Parathyroid adenoma (tissue), 2 donors: ENCODE measurements at regions not wholly inside any gene's neighbourhood (a gene's known extent, or its start where the extent isn't known, plus 50 kb on each side); places are given as distances from the start of the nearest gene placed in this dataset.

ENCODE experiments used
- H2AFZ ChIP-seq: fragments of 300-600 bp; sonication (generic); one replicate; pipeline ENCODE4 v1.7.0; 2017; ENCODE audit warnings: antibody characterized with exemption, mild to moderate bottlenecking
- H3K27ac ChIP-seq: fragments of 300-600 bp; sonication (generic); one replicate; pipeline ENCODE4 v1.7.0; 2017
- H3K27me3 ChIP-seq: fragments of 300-600 bp; sonication (generic); one replicate; pipeline ENCODE4 v1.7.0; 2017; ENCODE audit warnings: low read length; ENCODE audit not compliant: control insufficient read depth, insufficient read depth
- H3K36me3 ChIP-seq: fragments of 300-600 bp; sonication (generic); one replicate; pipeline ENCODE4 v1.7.0; 2017; ENCODE audit warnings: low read length; ENCODE audit not compliant: control insufficient read depth, insufficient read depth
- H3K4me1 ChIP-seq: fragments of 300-600 bp; sonication (generic); one replicate; pipeline ENCODE4 v1.7.0; 2017; ENCODE audit warnings: control low read depth
- H3K4me2 ChIP-seq: fragments of 300-600 bp; sonication (generic); one replicate; pipeline ENCODE4 v1.7.0; 2017; ENCODE audit warnings: low read length
- H3K4me3 ChIP-seq: fragments of 300-600 bp; sonication (generic); one replicate; pipeline ENCODE4 v1.7.0; 2017; ENCODE audit warnings: low read depth, low read length
- H3K79me2 ChIP-seq: fragments of 300-600 bp; sonication (generic); one replicate; pipeline ENCODE4 v1.7.0; 2017; ENCODE audit warnings: control low read depth
- H3K9ac ChIP-seq: fragments of 300-600 bp; sonication (generic); one replicate; pipeline ENCODE4 v1.7.0; 2017; ENCODE audit warnings: mild to moderate bottlenecking
- H3K9me3 ChIP-seq: fragments of 300-600 bp; sonication (generic); one replicate; pipeline ENCODE4 v1.7.0; 2017; ENCODE audit warnings: low read length; ENCODE audit not compliant: control insufficient read depth
- TF ChIP-seq, protein P1 (sequence below): fragments of 300-600 bp; sonication (generic); IDR thresholded peaks from one replicate; pipeline ENCODE4 v1.7.0; 2017; ENCODE audit warnings: antibody characterized with exemption, mild to moderate bottlenecking
- donor health status: primary hyperparathyroidism.

GRCh38 chr3:32056559-32057290, 49.7 kb upstream of the GPD1L start:
- no peaks in the 10 kb centered on the region for H3K36me3 ChIP-seq
- no peak overlapping the region for H3K27ac ChIP-seq
- no peak overlapping the region for H3K4me3 ChIP-seq
- H2AFZ ChIP-seq, result no peak overlapping the region
- H3K9ac ChIP-seq, result no peak overlapping the region
- no peaks in the 10 kb centered on the region for H3K4me1 ChIP-seq
- H3K79me2 ChIP-seq, result no peaks in the 10 kb centered on the region
- no peaks in the 10 kb centered on the region for H3K27me3 ChIP-seq
- H3K4me2 ChIP-seq, result no peak overlapping the region
- TF ChIP-seq, protein P1, sequence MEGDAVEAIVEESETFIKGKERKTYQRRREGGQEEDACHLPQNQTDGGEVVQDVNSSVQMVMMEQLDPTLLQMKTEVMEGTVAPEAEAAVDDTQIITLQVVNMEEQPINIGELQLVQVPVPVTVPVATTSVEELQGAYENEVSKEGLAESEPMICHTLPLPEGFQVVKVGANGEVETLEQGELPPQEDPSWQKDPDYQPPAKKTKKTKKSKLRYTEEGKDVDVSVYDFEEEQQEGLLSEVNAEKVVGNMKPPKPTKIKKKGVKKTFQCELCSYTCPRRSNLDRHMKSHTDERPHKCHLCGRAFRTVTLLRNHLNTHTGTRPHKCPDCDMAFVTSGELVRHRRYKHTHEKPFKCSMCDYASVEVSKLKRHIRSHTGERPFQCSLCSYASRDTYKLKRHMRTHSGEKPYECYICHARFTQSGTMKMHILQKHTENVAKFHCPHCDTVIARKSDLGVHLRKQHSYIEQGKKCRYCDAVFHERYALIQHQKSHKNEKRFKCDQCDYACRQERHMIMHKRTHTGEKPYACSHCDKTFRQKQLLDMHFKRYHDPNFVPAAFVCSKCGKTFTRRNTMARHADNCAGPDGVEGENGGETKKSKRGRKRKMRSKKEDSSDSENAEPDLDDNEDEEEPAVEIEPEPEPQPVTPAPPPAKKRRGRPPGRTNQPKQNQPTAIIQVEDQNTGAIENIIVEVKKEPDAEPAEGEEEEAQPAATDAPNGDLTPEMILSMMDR, result no peak
- no peaks in the 10 kb centered on the region for H3K9me3 ChIP-seq
